Germinal center (tissue), 1 donor: ENCODE measurements at regions not wholly inside any gene's neighbourhood (a gene's known extent, or its start where the extent isn't known, plus 50 kb on each side); places are given as distances from the start of the nearest gene placed in this dataset.
"Not testable (repeated sequence)": the region's sequence is repeated elsewhere in the genome, so short reads cannot be mapped to it uniquely, and the experiment has no call there.

Experiments
- DNase-seq: peaks from one replicate; pipeline ENCODE4 v3.0.0; 2012; ENCODE audit warnings: mixed read lengths, low spot score

DNA sequence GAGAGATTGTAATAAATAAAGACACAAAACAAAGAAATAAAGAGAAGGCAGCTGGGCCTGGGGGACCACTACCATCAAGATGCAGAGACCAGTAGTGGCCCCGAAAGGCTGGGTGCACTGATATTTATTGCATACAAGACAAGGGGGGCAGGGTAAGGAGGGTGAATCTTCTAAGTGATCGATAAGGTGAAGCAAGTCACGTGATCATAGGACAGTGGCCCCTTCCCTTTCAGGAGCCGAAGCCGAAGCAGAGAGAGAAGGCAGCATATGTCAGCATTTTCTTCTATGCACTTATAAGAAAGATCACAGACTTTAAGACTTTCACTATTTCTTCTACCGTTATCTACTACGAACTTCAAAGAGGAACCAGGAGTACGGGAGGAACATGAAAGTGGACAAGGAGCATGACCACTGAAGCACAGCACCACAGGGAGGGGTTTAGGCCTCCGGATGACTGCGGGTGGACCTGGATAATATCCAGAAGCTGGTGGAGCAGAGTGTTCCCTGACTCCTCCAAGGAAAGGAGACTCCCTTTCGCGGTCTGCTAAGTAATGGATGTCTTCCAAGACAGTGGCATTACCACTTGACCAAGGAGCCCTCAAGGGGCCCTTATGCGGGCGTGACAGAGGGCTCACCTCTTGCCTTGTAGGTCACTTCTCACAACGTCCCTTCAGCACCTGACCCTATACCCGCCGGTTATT, 126.4 kb downstream of the RBM46 start:
- DNase-seq, result not testable (repeated sequence)

DNA sequence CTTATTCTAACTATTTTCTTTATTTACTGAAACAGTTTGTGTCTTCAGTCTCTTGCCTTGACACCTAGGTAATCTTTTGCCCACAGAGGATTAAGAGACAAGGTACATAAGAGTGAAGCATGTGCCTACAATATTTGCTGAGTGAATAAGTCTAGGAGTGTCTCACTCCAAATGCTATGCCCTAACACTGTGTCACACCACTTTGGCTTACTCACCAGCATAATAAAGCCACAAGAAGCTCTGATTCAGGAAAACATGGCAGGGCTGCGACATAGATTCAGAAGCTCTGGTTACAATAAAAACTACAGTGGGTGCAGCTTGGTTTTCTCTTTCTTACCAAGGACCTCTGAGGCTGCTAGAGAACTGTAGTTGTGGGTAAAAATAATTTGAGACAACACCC, 127.1 kb downstream of the RBM46 start:
- DNase-seq, result no peak

DNA sequence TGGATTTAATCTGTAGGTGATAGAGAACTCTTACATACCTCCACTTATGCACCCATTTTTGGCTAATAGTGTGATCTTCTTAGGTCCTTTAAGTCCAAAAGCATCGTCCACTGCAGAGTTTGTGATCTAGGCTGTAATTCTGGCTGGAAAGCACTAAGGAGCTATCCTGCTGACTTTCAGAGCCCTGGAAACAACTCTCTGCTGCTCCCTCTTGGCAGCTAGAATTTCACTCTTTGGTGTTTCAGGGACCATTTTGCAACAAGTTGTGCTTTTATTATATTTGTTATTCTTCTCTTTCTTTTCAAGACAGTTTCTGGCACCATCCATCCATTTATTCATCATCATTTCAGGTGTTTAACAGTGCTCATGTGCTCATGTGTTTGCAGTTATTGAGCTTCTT, 130.0 kb downstream of the RBM46 start:
- no peak for DNase-seq

DNA sequence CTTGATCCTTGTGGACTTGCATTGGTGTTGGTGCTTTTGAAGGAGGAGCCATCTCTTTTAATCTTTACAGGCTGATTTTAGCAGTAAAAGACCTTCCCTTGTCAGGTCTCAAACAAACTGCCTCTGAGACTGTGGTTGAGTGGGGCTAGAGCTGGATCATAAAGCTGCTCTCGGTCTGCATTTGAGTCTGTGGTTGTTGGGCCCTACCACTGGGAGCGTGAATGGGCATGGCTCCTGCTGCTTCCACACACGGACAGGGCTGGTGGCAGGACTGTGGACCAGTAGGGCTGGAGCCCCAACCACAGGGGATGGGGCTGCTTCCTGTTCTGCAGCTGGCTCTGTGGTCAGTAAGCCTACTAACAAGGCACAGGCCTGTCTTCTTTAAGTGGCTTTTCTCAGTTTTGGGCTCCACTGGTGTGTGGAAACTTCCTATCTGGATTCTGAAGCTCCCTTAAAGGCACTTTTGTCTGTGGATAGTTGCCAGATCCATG, 130.6 kb downstream of the RBM46 start:
- no peak for DNase-seq

DNA sequence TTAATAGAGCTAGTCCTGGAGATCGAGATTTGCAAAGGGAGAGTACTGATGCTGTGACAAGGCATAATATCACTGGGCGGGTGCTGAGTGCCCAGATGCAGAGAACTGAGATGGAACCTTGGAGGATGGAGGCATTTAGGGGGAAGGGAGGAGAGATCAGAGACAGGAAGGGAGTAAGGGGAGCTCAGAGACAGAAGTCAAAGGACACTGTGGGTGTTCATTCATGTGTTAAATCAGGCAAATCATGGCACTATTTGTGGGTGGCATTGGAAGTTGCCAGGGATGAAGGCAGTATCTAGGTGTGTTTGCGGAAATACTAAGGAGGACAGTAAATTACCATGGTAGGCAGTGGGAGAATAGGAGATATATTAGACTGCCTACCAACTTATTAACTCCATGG, 135.0 kb downstream of the RBM46 start:
- DNase-seq, result no peak

DNA sequence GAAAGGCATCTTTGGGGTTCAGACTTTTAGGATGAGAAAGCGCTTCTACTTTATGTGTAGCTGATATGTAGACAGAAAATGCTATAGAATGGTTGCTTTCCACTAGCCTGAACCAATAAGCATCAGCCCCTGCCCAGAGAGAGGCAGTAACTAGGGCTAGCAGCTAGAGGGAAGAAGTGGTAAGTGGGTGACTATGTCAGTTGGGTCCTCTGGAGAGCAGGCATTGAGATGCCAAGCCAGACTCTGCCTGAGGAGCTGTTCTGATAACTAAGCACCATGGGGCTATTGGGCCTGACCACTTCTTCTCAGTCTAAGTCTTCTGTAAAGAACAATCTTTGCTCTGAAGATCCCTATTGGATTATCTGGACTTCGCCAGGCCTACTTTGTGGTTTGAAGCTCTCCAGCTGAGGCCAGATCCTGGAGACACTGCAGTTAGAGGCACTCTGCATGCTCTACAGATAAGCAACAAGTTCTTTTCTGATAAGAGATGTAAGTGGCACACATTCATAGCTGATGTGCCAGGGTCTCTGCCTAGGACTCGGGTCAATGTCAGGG, 146.1 kb downstream of the RBM46 start:
- no peak for DNase-seq

DNA sequence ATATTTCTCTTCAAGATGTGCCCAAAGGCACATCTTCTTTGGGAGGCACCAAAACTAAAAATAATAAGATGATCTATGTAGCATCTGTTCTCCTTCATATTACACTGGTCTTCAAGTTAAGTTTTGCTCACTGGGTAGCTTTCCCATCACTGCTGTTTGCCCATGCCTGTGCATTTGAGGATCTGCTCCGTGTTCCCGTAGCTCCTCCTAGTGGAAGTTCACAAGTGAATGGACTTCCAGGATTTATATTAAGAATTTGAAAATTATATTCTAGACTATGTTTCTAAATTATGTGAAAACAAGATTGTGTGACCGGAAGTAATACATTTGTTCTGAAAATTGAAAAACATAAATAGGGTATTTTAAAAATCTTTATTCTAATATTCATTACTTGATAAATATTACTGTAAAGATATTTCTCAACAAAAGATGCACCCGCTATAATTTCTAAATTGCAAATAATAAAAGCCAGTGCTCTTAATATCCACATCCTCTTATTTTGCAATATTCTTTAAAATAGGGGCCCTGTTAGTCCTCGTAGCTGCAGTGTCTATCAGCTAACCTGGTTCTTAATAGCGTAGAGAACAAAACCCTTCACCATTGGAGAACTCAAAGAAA, 147.7 kb downstream of the RBM46 start:
- DNase-seq, result no peak

DNA sequence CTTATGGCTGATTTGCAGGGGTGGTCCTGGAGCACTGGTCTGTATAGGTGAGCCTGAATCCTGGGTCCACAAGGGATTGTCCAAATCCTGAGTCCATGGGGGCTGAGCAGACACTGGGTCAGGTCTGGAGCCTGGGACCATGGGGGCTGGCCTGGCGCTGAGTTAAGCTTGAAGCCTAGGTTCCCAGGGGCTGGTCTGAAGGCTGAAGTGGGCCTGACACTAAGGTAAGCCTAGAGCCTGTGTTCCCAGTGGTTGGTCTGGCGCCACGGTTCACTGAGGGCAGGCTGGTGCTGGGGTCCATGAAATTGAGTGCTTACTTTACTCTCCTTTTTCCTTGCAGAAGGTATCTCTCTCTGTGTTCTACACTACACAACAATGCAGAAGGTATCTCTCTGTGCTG, 155.8 kb downstream of the RBM46 start:
- no peak for DNase-seq

DNA sequence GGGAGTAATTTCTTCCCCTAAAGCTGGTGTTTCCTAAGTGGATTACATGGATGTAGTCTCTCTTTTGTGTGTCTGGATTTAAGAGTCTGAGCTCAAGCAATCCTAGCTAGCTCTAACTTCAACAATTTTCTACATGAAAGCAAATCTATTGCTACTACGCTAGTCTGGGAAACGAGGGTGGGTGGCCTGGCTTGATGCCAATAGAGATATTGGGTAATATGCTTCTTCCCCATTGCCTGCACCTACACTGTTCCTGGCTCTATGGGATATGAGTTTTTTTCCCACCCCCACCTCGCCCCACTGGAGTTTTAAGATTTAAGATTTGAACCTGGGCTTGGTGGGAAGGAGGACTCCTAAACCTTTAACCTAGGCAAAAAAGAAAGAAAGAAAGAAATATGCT, 158.8 kb downstream of the RBM46 start:
- no peak for DNase-seq

DNA sequence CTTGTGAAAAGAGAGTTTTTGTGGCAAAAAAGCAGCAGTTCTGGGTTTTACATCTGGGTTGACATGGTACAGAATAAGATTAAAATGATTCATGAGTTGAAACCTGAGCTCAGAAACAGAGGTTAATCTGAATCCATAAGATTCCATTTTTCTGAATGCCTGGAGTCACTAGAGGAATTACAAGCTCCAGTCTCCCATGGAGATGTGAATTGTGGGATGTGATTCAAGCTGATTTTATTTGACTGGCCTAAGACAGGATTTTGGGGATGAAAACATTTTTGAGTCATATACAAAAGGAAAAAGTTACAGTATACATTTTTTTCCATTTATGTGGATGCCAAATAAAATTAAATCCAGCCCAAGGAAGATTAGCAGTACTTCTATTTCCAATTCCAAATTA, 161.1 kb downstream of the RBM46 start:
- no peak for DNase-seq

DNA sequence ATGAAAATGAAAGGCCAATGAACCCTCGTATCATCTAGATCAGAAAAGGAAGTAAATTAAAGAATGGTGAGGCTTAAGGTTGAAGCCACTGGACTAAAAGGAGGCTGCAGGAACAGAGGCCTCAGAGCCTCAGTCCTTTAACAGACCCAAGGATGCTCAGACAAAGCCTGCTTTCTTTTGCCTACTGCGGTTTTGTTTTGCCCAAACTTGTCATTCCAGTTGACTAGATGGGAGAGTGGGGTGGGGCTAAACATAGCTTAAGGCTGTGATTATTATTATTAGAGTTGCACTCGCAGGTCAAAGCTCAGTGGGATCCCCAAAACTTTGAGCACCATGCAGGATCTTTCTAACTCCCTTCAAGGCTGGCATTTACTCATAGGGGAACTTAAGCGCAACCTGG, 163.9 kb downstream of the RBM46 start:
- no peak for DNase-seq

DNA sequence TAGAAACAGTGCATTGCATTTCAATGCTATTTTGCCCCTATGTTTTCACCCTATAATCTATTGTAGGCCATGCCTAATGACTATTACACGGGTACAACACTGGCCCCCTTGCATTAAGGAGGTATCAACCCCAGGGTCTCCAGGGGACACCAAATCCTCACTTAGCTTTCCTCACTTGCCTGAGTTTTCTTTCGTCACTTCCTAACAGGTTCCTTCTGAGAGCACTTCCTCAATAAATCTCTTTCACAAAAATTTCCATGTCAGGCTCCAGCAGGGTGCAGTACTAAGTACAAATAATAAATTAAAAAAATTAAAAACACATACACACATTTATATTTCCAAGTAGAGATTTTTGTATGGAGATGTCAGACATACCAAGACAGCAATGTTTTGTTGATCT, 165.0 kb downstream of the RBM46 start:
- DNase-seq, result no peak

DNA sequence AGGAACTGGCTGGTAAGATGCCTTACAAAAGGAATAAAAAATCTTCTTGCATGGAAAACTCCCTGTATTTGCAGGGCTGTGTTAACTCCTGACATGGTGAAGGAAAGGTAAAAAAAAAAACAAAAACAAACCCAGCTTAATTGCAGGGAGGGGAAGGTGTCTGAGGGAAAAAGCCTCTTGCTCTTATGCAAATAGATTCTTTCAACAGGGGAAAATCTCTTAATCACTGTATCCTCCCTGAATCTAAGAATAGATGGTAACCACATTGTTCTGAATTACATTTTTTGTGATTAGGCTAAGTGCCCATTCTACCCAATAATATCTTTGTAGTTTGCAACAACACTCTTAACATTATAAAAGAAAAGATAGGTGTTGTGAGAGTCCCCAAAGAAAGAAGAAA, 172.6 kb downstream of the RBM46 start:
- no peak for DNase-seq

DNA sequence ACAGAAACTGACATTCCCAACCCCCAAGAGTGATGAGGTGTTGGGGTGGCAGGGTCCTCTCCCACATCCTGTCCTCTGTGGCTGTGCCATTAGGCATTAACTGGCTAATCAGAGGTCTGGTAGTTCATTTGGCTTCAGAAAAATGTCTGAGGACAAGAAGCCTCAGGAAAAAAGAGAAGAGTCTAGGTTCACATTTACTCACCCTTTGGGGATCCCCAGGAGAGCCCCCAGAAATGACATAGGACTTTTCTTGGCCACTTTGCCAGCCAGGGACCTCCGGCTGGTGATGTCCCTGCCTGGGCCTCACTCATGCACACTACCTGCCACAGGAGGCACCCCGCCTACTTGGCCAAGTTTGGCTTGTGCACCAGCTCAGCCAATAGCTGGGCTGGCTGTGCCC, 173.0 kb downstream of the RBM46 start:
- no peak for DNase-seq

DNA sequence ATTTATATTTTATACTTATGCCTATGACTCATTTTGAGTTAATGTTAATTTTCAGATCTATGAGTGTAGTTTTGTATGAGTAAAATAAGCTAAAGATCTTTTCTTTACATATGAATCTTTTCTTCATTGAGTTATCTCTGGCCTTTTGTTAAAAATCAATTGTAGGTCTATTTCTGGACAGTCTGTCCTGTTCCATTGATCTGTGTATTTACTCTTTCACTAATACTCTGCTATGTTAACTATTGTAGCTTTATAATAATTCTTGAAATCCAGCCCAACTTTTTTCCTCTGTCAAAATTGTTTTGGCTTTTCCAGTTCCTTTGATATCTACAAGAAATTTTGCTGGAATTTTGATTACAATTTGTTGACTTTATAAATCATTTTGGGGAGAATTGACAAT, 177.0 kb downstream of the RBM46 start:
- no peak for DNase-seq

DNA sequence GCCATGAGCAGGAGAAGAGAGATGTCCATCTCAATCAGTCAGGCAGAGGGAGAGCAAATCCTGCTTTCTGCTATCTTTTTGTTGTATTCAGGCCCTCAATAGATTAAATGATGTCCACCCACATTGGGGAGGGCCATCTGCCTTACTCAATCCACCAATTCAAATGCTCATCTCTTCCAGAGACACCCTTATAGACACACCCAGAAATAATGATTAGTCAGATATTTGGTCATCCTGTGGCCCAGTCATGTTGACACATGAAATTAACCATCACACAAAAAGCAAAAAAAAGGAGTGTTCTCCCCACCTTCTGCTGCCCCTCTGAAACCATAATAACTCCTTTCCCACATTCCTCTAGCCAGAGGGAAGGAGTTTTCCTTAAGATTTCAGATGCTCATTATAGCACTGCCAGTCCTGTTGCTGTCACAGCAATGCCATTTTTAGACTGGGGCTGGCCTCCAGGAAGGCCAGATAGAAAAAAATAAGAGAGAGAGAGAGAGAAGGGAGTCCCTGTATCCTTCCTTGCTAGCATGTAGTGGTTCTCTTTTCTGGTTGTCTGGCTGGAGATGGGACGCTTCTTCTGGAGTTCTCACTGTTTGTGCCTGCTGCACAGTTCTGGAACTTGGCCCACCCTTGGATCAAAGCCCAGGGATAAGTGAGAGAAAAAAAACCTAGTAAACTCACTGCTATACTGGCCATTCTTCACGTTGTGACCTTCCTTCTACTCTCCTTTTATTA, 177.7 kb downstream of the RBM46 start:
- DNase-seq, result no peak

DNA sequence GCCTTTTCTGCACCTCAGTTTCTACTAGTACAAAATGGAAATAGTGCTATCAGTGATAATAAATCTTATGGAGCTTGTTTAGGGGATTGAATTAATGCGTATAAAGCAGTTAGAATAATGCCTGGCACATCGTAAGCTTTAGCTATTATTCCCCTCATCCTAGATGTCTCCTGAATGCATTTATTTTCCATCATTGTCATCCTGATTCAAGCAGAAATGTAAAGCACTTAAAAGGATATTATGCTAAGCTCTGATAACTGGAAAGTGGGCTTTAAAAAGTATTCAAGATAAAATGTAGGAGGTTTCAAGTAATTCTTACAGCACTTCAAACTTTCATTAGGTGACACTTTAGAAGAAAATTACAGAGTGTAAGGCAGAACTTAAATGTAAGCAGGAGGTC, 178.7 kb downstream of the RBM46 start:
- no peak for DNase-seq

DNA sequence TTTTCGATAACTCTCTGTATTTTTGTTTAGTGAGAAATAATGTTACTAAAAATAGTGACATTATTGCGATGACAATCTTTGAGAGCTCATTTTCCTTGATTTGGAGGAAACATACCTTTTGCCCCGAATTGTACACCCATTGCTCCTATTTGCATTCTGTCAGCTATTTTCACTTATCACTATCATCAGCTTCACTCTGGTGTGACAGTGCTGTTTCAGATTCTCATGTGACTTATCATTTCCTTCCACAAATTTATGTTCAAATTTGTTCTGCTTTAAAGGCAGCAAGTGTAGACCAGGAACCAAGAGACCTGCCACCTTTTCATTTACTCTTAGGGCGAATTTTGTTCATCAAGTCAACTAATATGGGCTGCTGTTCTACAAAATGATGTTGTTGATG, 179.4 kb downstream of the RBM46 start:
- no peak for DNase-seq

DNA sequence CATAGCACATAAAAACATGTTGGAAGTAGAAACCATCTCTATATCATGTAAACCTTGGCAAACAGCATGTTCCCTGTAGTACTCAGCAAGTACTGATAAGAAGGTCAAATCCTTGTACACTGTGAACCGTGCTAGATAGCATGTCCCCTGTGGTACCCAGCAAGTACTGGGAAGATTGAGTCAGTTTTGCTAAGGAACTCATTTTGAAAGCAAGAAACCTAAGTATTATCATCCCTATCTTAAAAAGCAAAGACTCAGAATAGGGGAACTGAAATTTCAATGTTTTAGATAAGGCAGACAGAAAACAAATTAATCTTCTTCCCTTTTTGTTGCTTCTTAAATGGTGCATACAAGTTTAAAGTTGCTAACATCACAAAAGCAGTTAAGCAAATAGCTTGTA, 180.2 kb downstream of the RBM46 start:
- no peak for DNase-seq

DNA sequence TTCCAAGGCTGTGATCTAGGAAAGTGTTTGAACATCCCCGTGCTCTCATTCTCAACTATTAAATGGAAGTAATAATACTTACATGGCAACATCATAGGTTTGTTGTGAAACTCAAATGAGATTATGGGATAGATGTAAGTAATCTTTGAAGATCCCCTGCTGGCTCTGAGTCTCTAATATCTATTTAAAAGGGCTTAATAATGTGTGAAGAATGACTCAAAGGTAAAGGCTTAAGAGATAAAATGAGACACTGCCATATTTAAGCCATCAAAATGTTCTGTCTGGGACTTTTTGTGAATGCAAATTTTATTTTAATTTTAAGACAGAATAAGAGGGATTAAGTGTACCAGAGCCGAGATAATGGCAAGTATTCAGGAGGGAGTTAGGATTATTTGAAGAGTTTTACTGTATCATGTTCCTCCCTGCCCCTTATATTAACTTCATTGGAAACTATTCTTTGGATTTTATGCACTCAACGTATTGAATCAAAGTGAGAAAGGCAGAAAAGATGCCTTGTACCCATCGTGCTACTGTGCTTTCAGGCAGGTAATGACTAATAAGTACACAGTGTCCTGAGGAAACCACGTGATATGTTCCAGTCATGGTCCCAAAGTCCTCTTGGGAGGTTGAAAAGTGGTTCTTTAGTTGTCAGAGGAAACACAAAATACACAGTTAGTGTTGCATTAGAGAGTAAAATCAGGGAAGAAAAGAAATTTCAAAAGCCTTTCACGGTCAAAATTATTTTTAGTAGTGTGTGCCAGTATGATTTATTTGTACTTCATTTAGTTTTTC, 192.4 kb downstream of the RBM46 start:
- no peak for DNase-seq

DNA sequence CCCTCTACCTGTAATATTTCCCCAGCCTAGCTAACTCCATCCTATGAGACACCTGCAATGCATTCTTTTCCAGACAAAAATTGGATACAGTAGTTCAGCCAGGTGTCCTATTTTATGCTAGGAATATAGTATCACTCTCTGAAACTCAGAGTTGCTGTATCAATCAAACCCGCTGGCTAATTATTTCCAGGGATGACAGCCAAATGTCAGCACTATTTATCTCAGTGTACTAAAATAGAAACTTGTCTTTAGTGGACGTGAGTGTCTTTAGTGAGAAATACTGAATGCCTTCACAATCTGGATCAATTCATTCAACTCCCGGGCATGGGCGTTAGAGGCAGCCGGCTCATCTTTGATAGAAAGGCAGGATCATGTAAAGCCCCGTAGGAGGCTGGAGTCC, 196.2 kb downstream of the RBM46 start:
- DNase-seq, result no peak
